ENCODE measurements at regions not wholly inside any gene's neighbourhood (a gene's known extent, or its start where the extent isn't known, plus 50 kb on each side); places are given as distances from the start of the nearest gene placed in this dataset.

GRCh38 chr16:73955255-73955654, 341.4 kb upstream of the PSMD7 start:
- H3K4me3 ChIP-seq (ENCODE audit: control insufficient read depth in 2 of 3, extremely low read depth in 1 of 3, insufficient read depth in 2 of 3, low read depth in 1 of 3, low read length in 3 of 3) = no peak overlapping the region
- H3K9me3 ChIP-seq (ENCODE audit: control insufficient read depth, low read depth, low read length) = no peaks in the 10 kb centered on the region
- no peak overlapping the region for H3K4me2 ChIP-seq (ENCODE audit: control insufficient read depth, extremely low read depth, insufficient read depth, low read depth, low read length)
- no peak overlapping the region for H3K9ac ChIP-seq (ENCODE audit: control insufficient read depth, extremely low read depth, insufficient read depth, low read length)
- no peaks in the 10 kb centered on the region for H3K9me1 ChIP-seq (ENCODE audit: control insufficient read depth, extremely low read depth, insufficient read depth, low read length)
- no peak for TF ChIP-seq CTCF (optimal IDR thresholded peaks at IDR 0.05 in 1 of 3, IDR thresholded peaks at IDR 0.05 in 1 of 3, conservative IDR thresholded peaks at IDR 0.05 in 1 of 3; ENCODE audit: extremely low read depth in 1 of 3, insufficient read depth in 2 of 3, low read length in 3 of 3)
- no peak for TF ChIP-seq EZH2 (IDR thresholded peaks at IDR 0.05; ENCODE audit: low read length)
- no peak for FAIRE-seq
- no peak overlapping the region for H2AFZ ChIP-seq (ENCODE audit: control insufficient read depth, low read length)
- H3K27me3 ChIP-seq (ENCODE audit: control insufficient read depth, extremely low read depth, insufficient read depth, low read length) = no peaks in the 10 kb centered on the region
- no peaks in the 10 kb centered on the region for H3K4me1 ChIP-seq (ENCODE audit: control insufficient read depth, extremely low read depth, insufficient read depth, low read length)
- no peaks in the 10 kb centered on the region for H3K36me3 ChIP-seq (ENCODE audit: control insufficient read depth in 2 of 2, extremely low read depth in 1 of 2, insufficient read depth in 2 of 2, low read length in 2 of 2)
- dilution Hi-C loops (cut with MboI; ENCODE audit: extremely low pct_ligation_motif_present, low sequenced_read_pairs) = no loop called here
- no peak overlapping the region for H3K27ac ChIP-seq (ENCODE audit: control insufficient read depth, insufficient read depth, low read length)
- no peak for DNase-seq (ENCODE audit: low read depth, low spot score)
- H4K20me1 ChIP-seq (ENCODE audit: control insufficient read depth, extremely low read depth, insufficient read depth, low read length) = no peaks in the 10 kb centered on the region
- no peaks in the 10 kb centered on the region for H3K79me2 ChIP-seq (ENCODE audit: control insufficient read depth, insufficient read depth, low read length)

- Histone ChIP-seq H3K4me2 (ENCODE audit: control insufficient read depth, extremely low read depth, insufficient read depth, low read depth, low read length) (no peak overlapping the region), H3K4me1 (ENCODE audit: control insufficient read depth, extremely low read depth, insufficient read depth, low read length) (no peaks in the 10 kb centered on the region), H3K4me3 (ENCODE audit: control insufficient read depth in 2 of 3, extremely low read depth in 1 of 3, insufficient read depth in 2 of 3, low read depth in 1 of 3, low read length in 3 of 3) (no peak overlapping the region), H3K27me3 (ENCODE audit: control insufficient read depth, extremely low read depth, insufficient read depth, low read length) (no peaks in the 10 kb centered on the region), H3K9ac (ENCODE audit: control insufficient read depth, extremely low read depth, insufficient read depth, low read length) (no peak overlapping the region), H4K20me1 (ENCODE audit: control insufficient read depth, extremely low read depth, insufficient read depth, low read length) (no peaks in the 10 kb centered on the region), H3K36me3 (ENCODE audit: control insufficient read depth in 2 of 2, extremely low read depth in 1 of 2, insufficient read depth in 2 of 2, low read length in 2 of 2) (no peaks in the 10 kb centered on the region), H3K9me3 (ENCODE audit: control insufficient read depth, low read depth, low read length) (no peaks in the 10 kb centered on the region), H3K79me2 (ENCODE audit: control insufficient read depth, insufficient read depth, low read length) (no peaks in the 10 kb centered on the region), H2AFZ (ENCODE audit: control insufficient read depth, low read length) (no peak overlapping the region), H3K9me1 (ENCODE audit: control insufficient read depth, extremely low read depth, insufficient read depth, low read length) (no peaks in the 10 kb centered on the region), H3K27ac (ENCODE audit: control insufficient read depth, insufficient read depth, low read length) (no peak overlapping the region)
- FAIRE-seq = no peak
- DNase-seq (ENCODE audit: low read depth, low spot score) = no peak
- TF ChIP-seq CTCF (optimal IDR thresholded peaks at IDR 0.05 in 1 of 3, IDR thresholded peaks at IDR 0.05 in 1 of 3, conservative IDR thresholded peaks at IDR 0.05 in 1 of 3; ENCODE audit: extremely low read depth in 1 of 3, insufficient read depth in 2 of 3, low read length in 3 of 3) = no peak
- no peak for TF ChIP-seq EZH2 (IDR thresholded peaks at IDR 0.05; ENCODE audit: low read length)
- dilution Hi-C loops (cut with MboI; ENCODE audit: extremely low pct_ligation_motif_present, low sequenced_read_pairs) = no loop called here
Measured at GRCh38 chr16:73951481-73951880, 345.1 kb upstream of the PSMD7 start.

Measured in keratinocyte (primary cell).